Activated T-cell treated with anti-CD3 and anti-CD28 coated beads for 48 hours (primary cell): ENCODE measurements at regions not wholly inside any gene's neighbourhood (a gene's known extent, or its start where the extent isn't known, plus 50 kb on each side); places are given as distances from the start of the nearest gene placed in this dataset.

ENCODE experiments used
- DNase-seq: peaks from one replicate; pipeline ENCODE4 v3.0.0-alpha.2; 2020; ENCODE audit warnings: low read depth

DNA sequence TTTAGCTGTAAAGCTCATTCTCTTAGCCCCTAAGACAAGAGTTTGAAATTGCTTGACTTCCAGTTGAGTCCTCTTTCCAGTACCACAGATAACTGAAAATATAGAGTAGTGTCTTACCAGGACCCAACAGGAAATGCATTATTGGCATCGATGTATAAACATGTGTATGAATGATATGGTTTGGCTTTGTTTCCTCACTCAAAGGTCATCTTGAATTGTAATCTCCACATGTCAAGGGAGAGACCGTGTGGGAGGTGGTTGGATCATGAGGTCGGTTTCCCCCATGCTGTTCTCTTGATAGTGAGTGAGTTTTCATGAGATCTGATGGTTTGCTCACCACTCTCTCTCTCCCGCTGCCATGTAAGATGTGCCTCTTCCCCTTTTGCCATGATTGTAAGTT, 745.0 kb downstream of the TMEM182 start:
- DNase-seq, result no peak

GRCh38 chr2:103512442-103512841, 750.6 kb downstream of the TMEM182 start:
- no peak for DNase-seq

DNA sequence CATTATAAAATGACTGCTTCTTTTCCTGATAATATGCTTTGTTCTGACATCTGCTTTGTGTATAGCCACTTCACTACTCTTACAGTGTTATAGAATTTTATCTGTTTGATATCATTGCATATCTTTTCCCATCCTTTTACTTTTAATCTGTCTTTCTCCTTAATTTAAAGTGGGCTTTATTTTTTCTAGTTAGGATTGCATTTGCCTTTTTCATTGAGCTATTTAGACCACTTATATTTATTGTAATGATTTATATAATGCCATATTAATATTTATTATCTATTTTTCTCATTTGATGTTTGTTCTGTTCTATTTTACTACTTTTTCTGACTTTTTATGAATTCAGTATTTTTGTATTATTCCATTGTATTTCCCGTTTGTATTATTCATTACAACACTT, 758.7 kb downstream of the TMEM182 start:
- no peak for DNase-seq

DNA sequence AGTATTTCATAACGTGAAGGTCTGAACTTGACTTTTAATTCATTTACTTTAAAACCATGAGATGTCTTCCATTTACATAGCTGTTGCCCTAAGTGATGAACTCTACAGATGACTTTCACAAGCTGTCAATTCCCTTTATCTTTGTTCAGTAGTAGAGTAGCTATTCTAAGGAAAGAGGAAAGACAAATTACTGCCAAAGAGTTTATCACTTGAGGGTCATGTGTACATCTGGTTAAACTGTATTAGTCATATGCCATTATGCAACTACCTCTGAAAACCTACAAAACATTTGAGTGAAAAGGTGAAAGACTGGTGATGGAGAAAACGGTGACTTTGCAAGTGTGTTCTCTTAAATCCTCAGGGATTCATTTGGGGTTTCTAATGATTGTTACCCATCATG, 763.9 kb downstream of the TMEM182 start:
- DNase-seq, result no peak

GRCh38 chr2:103526757-103527156, 764.9 kb downstream of the TMEM182 start:
- no peak for DNase-seq

GRCh38 chr2:103527278-103527677, 765.4 kb downstream of the TMEM182 start:
- DNase-seq, result no peak

DNA sequence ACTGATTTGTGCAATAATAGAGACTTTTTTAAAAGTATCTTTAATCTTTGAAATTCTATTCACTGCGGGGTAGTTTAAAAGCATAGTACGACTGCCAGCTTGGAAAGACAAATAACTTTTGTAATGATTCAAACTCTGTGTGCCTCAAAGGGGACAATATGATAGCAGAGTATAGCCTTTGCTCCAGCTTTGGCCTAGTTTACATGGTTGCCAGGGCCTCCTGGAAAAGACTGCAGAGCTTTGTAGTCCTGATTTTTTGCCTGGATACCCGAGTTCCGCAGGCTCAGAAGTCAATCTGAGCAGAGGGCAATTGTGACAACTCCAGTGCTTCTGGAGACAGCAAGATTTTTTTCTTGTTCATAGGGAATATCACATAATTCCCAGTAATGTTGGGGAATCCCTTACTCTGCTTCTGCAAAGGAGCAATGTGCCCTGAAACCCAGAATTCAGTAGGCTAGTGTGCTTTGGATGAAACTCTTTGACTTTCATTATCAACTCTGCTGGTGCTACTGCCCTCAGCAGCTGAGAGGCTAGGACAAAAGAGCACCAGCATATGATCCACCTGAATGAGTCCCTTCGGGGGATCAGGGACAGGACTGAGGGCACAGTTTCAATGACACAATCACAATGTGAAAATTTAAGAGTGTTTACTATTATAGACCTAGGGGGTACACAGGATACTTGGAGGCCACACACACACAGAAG, 768.1 kb downstream of the TMEM182 start:
- DNase-seq, result no peak

- DNase-seq, result no peak
Observed at GRCh38 chr2:103552775-103553174, 790.9 kb downstream of the TMEM182 start.

- no peak for DNase-seq
Observed at GRCh38 chr2:103594823-103595222, 833.0 kb downstream of the TMEM182 start.

- DNase-seq, result no peak
Observed at GRCh38 chr2:103605071-103605780, 843.4 kb downstream of the TMEM182 start.

DNA sequence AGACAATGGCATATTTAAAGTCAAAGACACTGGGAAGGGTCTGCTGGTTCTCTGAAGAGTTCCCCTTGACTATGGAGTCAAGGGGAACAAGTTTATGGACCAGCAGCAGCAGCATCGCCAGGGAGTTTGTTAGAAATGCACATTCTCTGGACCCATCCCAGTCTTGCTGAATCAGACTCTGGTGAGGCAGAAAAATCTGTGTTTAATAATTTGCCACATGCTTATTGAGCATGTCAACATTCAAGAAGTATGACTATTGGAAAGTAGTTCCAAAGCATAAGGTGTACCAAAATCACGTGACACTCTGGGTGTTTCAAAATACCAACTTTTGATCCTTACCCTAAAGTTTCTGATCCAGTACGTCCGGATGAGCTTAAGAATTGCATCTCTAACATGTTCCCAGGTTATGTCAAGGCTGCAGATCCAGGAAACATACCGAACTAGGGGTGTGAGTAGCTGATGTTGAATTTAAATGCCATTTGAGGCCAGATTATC, 853.8 kb downstream of the TMEM182 start:
- no peak for DNase-seq

DNA sequence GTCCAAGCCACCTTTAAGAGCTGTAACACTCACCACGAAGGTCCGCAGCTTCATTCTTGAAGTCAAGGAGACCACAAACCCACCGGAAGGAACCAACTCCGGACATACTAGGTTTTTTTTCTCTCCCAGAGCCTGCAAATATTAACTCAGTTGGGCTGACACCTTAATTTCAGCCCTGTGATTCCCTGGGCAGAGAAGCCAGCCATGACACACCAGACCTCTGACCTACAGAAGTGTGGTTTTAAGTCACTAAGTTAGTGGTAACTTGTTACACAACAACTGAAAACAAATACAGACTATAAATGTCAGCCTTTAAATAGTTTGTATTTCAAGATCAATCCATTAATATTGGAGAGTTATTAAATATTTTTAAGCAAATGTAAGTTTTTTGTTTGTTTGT, 855.1 kb downstream of the TMEM182 start:
- DNase-seq, result no peak

DNA sequence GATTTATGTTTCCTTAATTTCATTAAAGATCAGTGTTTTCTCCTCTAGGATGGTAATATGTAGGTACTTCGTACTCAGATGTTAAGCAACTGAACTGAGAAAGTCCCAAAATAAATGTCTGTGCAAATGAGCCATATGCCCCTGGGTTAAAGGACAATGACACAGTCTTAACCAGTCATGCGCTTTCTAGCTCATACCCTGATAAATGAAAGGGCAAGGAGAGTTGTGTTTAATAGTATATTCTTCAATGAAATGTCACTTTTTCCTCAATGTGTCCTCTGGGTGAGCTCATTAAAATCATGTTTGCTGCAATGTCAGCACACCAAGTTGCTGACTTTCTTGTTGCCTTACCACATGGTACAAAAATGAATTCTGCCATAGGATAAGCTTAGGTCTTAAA, 856.3 kb downstream of the TMEM182 start:
- DNase-seq, result no peak

DNA sequence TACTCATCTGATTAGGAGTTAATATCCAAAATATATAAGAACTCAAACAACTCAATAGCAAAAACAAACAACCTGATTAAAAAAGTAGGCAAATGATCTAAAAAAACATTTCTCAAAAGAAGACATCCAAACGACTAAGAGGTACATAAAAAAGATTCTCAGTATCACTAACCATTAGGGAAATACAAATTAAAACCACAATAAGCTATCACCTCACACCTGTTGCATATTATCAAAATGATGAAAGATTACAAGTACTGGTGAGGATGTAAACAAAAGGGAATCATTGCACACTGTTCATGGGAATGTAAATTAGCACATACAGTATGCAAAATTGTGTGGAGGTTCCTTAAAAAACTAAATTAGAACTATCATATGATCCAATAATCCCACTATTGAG, 865.5 kb downstream of the TMEM182 start:
- DNase-seq, result no peak

GRCh38 chr2:103638978-103639377, 877.1 kb downstream of the TMEM182 start:
- DNase-seq, result no peak

DNA sequence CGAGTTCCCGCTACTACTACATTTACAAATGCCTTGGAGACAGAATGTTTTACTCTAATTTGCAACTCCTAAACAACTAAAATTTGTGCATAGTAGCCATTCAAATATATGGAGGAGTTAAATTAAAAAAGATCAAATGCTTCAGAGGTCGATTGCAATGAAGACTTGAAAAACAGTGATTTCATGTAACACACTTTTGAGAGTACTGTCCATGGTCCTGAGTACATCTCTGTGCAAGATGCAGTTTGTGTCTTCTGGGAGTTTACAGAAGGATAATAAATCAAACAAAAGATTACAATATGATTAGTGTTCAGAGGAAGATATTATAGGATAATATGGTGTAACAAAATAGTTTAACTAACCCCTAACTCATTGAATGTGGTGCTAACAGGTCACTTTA, 894.7 kb downstream of the TMEM182 start:
- no peak for DNase-seq

GRCh38 chr2:103660519-103660918, 898.7 kb downstream of the TMEM182 start:
- DNase-seq, result no peak

DNA sequence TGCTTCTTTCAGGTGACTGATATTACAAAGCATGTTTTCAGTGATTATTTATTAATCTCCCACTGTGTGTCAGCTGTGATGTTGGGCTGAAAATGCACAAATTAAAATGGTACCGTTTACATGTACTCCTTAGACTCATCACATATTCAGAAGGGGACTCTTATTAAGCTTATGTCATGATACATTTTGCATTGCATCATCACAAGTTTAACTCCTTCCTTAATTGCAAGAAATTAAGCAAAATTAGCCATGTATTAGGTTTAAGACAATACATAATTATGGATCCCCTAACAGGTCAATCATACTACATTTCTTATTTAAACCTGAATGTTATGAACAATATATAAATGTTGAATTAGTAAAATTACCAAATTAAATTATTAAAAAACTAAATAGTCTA, 899.1 kb downstream of the TMEM182 start:
- DNase-seq, result no peak

DNA sequence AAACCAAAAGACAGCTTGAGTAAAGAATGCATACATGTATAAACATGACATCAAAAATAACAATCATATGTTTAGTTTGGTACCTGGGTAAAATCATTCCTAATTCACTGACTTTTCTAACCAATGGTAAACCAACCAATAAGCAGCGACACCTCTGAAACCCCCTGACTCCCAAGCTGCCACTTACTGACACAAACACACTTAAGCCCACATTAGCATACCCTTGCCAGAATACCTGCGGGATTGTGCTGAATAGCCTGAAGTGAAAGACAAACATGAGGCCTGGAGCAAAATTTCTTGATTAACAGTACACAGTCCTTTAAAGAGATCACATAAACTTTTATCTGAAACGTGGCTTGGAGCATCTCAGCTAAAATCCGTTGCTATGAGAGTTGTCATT, 902.9 kb downstream of the TMEM182 start:
- DNase-seq, result no peak

DNA sequence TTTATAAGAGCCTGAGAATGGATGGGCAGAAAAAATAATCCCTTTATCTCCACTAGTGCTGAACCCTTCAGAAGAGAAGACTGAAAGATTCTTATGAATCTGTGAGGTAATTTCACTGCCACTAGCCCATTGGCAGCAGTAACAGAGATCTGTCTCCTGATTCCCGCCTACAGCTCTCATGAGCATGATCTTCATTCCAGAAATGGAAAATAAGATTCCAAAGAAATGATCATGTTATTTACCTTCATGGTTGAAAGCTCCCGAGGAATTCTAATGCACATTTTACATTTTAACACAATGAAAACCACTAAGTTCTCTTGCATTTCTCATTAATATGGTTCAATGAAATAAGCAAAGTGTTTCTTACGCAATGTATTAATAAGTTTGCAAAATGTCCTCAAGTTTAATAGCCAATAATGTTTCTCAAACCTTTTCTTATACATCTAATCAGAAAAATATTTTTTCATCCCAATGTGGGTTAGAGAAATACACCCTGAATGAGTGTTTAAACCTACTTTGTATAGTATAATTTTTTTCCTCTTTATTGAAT, 905.6 kb downstream of the TMEM182 start:
- no peak for DNase-seq

DNA sequence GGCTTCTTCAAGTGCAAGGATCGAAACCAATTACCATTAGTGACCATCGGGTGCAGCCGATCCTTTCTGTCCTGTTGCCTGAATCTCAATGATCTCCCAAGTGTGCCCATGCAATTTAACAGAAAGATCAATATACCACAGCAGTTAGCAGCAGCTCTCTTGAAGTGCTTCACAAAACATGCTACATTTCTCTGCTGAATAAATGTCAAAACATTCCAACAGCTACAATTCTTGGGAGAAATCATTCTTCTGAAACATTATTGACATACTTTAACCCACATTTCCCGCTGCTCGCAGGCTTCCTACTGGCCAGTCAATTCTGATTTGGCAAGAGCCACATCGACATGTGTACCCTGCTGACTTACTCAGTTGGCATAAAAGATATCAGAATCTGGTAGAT, 907.7 kb downstream of the TMEM182 start:
- DNase-seq, result no peak
